Liver (tissue), 3 donors: ENCODE measurements at regions not wholly inside any gene's neighbourhood (a gene's known extent, or its start where the extent isn't known, plus 50 kb on each side); places are given as distances from the start of the nearest gene placed in this dataset.

Source experiments
- ATF3 ChIP-seq: IDR thresholded peaks from 2 replicates; pipeline ENCODE4 v1.6.1; 2016; ENCODE audit warnings: antibody characterized with exemption
- CTCF ChIP-seq: fragments of 150-350 bp; IDR thresholded peaks from 2 replicates; pipeline ENCODE4 v1.5.1; 2017; ENCODE audit warnings: improper control_type of control experiment, low read depth, low read length; ENCODE audit not compliant: missing input control
- FOXA2 ChIP-seq: IDR thresholded peaks from 2 replicates; pipeline ENCODE4 v1.6.1; 2016; ENCODE audit warnings: antibody characterized with exemption
- GABPA ChIP-seq, 2 donors: IDR thresholded peaks in 1 of 2; conservative IDR thresholded peaks in 1 of 2; 2 replicates each; pipeline ENCODE4 v1.6.1; 2016; ENCODE audit warnings: antibody characterized with exemption in 2 of 2, mild to moderate bottlenecking in 1 of 2, moderate library complexity in 1 of 2
- JUND ChIP-seq, 2 donors: IDR thresholded peaks; 2 replicates each; pipeline ENCODE4 v1.6.1; 2016; ENCODE audit warnings: antibody characterized with exemption in 2 of 2
- MAX ChIP-seq: IDR thresholded peaks from 2 replicates; pipeline ENCODE4 v1.6.1; 2016; ENCODE audit warnings: antibody characterized with exemption
- RAD21 ChIP-seq, 2 donors: IDR thresholded peaks; 2 replicates each; pipeline ENCODE4 v1.6.1; 2016; ENCODE audit warnings: antibody characterized with exemption in 2 of 2, mild to moderate bottlenecking in 2 of 2
- REST ChIP-seq: IDR thresholded peaks from 2 replicates; pipeline ENCODE4 v1.6.1; 2016; ENCODE audit warnings: antibody characterized with exemption, mild to moderate bottlenecking
- RXRA ChIP-seq, 2 donors: IDR thresholded peaks; 2 replicates each; pipeline ENCODE4 v1.6.1; 2017 to 2018; ENCODE audit warnings: antibody characterized with exemption in 2 of 2, mild to moderate bottlenecking in 1 of 2
- SP1 ChIP-seq: IDR thresholded peaks from 2 replicates; pipeline ENCODE4 v1.6.1; 2018; ENCODE audit warnings: antibody characterized with exemption, mild to moderate bottlenecking
- TAF1 ChIP-seq: conservative IDR thresholded peaks from 2 replicates; pipeline ENCODE4 v1.6.1; 2016; ENCODE audit warnings: antibody characterized with exemption, mild to moderate bottlenecking
- YY1 ChIP-seq: IDR thresholded peaks from 2 replicates; pipeline ENCODE4 v1.6.1; 2016; ENCODE audit warnings: antibody characterized with exemption, mild to moderate bottlenecking
- ZBTB33 ChIP-seq: IDR thresholded peaks from 2 replicates; pipeline ENCODE4 v1.6.1; 2016; ENCODE audit warnings: antibody characterized with exemption
- donor health status: healthy.
- donor health status: healthy.

- TF ChIP-seq FOXA2 = no peak
- no peak for TF ChIP-seq CTCF
- no peak for TF ChIP-seq ZBTB33
- TF ChIP-seq ATF3 = no peak
- no peak for TF ChIP-seq REST
- no peak for TF ChIP-seq TAF1
- no peak for TF ChIP-seq RAD21 (IDR thresholded peaks at IDR 0.05)
- no peak for TF ChIP-seq JUND (IDR thresholded peaks at IDR 0.05)
- no peak for TF ChIP-seq GABPA (IDR thresholded peaks at IDR 0.05 in 1 of 2, conservative IDR thresholded peaks at IDR 0.05 in 1 of 2)
- no peak for TF ChIP-seq YY1
- no peak for TF ChIP-seq MAX
- no peak for TF ChIP-seq SP1
- no peak for TF ChIP-seq RXRA (IDR thresholded peaks at IDR 0.05)
These were observed 178.4 kb downstream of the LACC1 start for GRCh38 chr13:44058067-44058466.
